ENCODE measurements at regions not wholly inside any gene's neighbourhood (a gene's known extent, or its start where the extent isn't known, plus 50 kb on each side); places are given as distances from the start of the nearest gene placed in this dataset.

GRCh38 chr2:66683064-66683463, 248.1 kb downstream of the MEIS1 start:
- no peak overlapping the region for H3K27ac ChIP-seq (ENCODE audit: low read length)
- DNase-seq (ENCODE audit: low read depth, low spot score) (no peak), ATAC-seq (no peak)
- ChIA-PET POLR2A (no interaction called here), CTCF (no interaction called here)
- H3K4me1 ChIP-seq (ENCODE audit: control insufficient read depth, insufficient read depth, low read length), result no peaks in the 10 kb centered on the region
- in situ Hi-C loops (cut with HindIII; ENCODE audit: low pct_unique_long_range_greater_than_20kb, low sequenced_read_pairs) (no loop called here), intact Hi-C loops (cut with micrococcal nuclease; ENCODE audit: unreplicated experiment) (no loop called here)
- TF ChIP-seq TCF7L2 (IDR thresholded peaks at IDR 0.05; ENCODE audit: low read depth, low read length) (no peak), POLR2AphosphoS5 (IDR thresholded peaks at IDR 0.05; ENCODE audit: low read depth, low read length) (no peak), SIN3A (IDR thresholded peaks at IDR 0.05; ENCODE audit: borderline replicate concordance, insufficient read depth, low read depth, low read length) (no peak), CTCF (IDR thresholded peaks at IDR 0.05) (no peak), REST (IDR thresholded peaks at IDR 0.05; ENCODE audit: insufficient read depth in 1 of 2, low read depth in 2 of 2, low read length in 1 of 2) (no peak)
- H3K4me3 ChIP-seq (ENCODE audit: low read depth in 2 of 2, low read length in 2 of 2), result no peak overlapping the region
- no peaks in the 10 kb centered on the region for H3K9me3 ChIP-seq (ENCODE audit: control insufficient read depth, insufficient read depth, low read depth, low read length)
- BruUV-seq (replicated peaks), result no TSS peak
- H3K27me3 ChIP-seq (ENCODE audit: control insufficient read depth, insufficient read depth, low read length), result no peaks in the 10 kb centered on the region
- no peaks in the 10 kb centered on the region for H3K36me3 ChIP-seq (ENCODE audit: control insufficient read depth, insufficient read depth, low read length)

- no peak overlapping the region for H3K4me3 ChIP-seq (ENCODE audit: low read depth in 2 of 2, low read length in 2 of 2)
- H3K27ac ChIP-seq (ENCODE audit: low read length), result no peak overlapping the region
- TF ChIP-seq CTCF (IDR thresholded peaks at IDR 0.05) (no peak), TCF7L2 (IDR thresholded peaks at IDR 0.05; ENCODE audit: low read depth, low read length) (no peak), REST (IDR thresholded peaks at IDR 0.05; ENCODE audit: insufficient read depth in 1 of 2, low read depth in 2 of 2, low read length in 1 of 2) (no peak), POLR2AphosphoS5 (IDR thresholded peaks at IDR 0.05; ENCODE audit: low read depth, low read length) (no peak), SIN3A (IDR thresholded peaks at IDR 0.05; ENCODE audit: borderline replicate concordance, insufficient read depth, low read depth, low read length) (no peak)
- H3K9me3 ChIP-seq (ENCODE audit: control insufficient read depth, insufficient read depth, low read depth, low read length), result no peaks in the 10 kb centered on the region
- no peaks in the 10 kb centered on the region for H3K4me1 ChIP-seq (ENCODE audit: control insufficient read depth, insufficient read depth, low read length)
- CTCF ChIA-PET, result no interaction called here
- H3K27me3 ChIP-seq (ENCODE audit: control insufficient read depth, insufficient read depth, low read length), result no peaks in the 10 kb centered on the region
- H3K36me3 ChIP-seq (ENCODE audit: control insufficient read depth, insufficient read depth, low read length), result no peaks in the 10 kb centered on the region
- POLR2A ChIA-PET, result no interaction called here
- no TSS peak for BruUV-seq (replicated peaks)
- intact Hi-C loops (cut with micrococcal nuclease; ENCODE audit: unreplicated experiment) (no loop called here), in situ Hi-C loops (cut with HindIII; ENCODE audit: low pct_unique_long_range_greater_than_20kb, low sequenced_read_pairs) (no loop called here)
- DNase-seq (ENCODE audit: low read depth, low spot score) (no peak), ATAC-seq (no peak)
Observed at GRCh38 chr2:66683599-66683998, 248.7 kb downstream of the MEIS1 start.
